H1 (cell line): ENCODE measurements at regions not wholly inside any gene's neighbourhood (a gene's known extent, or its start where the extent isn't known, plus 50 kb on each side); places are given as distances from the start of the nearest gene placed in this dataset.
A peak's percentile ranks its signal among the peaks of the same experiment; 100 is the strongest.

Experiments used
- CTCF ChIA-PET: fragments of 300-600 bp; sonication (Branson Sonifier 250); formaldehyde crosslinking; loops from one replicate; lab custom pipeline; 2021; ENCODE audit not compliant: partially characterized antibody; lab: Charles Lee
- POLR2A ChIA-PET: fragments of 300-600 bp; sonication (Branson Sonifier 250); formaldehyde crosslinking; loops from one replicate; lab custom pipeline; 2021; ENCODE audit warnings: inconsistent platforms; ENCODE audit not compliant: partially characterized antibody; lab: Charles Lee
- DNase-seq, 2 experiments: peaks; one replicate each; pipeline versions ENCODE4 v3.0.0 to v3.0.0-alpha.2; 2010 to 2022; ENCODE audit warnings: low spot score in 2 of 2, low read depth in 1 of 2, mixed read lengths in 1 of 2
- FAIRE-seq: peaks from 2 replicates; lab custom pipeline; 2011; peaks lifted over from hg19 to GRCh38; lab: Jason Lieb, UNC
- H2AFZ ChIP-seq: 2 replicates; pipeline ENCODE4 v1.8.1; 2012; ENCODE audit warnings: low read length, inconsistent platforms
- H2AK5ac ChIP-seq: 2 replicates; pipeline ENCODE4 v1.6.1; 2013; ENCODE audit warnings: low read depth, low read length
- H2BK120ac ChIP-seq: replicated peaks from 2 replicates; pipeline ENCODE3; 2013; ENCODE audit warnings: low read depth, low read length, inconsistent platforms
- H2BK12ac ChIP-seq: 2 replicates; pipeline ENCODE4 v1.6.1; 2013; ENCODE audit warnings: low read depth, low read length
- H2BK15ac ChIP-seq: 2 replicates; pipeline ENCODE4 v1.6.1; 2013; ENCODE audit warnings: low read length
- H2BK20ac ChIP-seq: 2 replicates; pipeline ENCODE4 v1.6.1; 2013; ENCODE audit warnings: low read length
- H2BK5ac ChIP-seq: 2 replicates; pipeline ENCODE4 v1.6.1; 2013; ENCODE audit warnings: low read depth, low read length
- H3K14ac ChIP-seq: 2 replicates; pipeline ENCODE4 v1.6.1; 2013; ENCODE audit warnings: inconsistent platforms; ENCODE audit not compliant: insufficient read length
- H3K18ac ChIP-seq: 2 replicates; pipeline ENCODE4 v1.6.1; 2013; ENCODE audit warnings: low read length; ENCODE audit errors: extremely low read depth
- H3K23ac ChIP-seq: 2 replicates; pipeline ENCODE4 v1.6.1; 2013; ENCODE audit warnings: inconsistent platforms; ENCODE audit not compliant: insufficient read length
- H3K23me2 ChIP-seq: 2 replicates; pipeline ENCODE4 v1.6.1; 2013; ENCODE audit warnings: low read depth, low read length
- H3K27ac ChIP-seq: 2 replicates; pipeline ENCODE4 v1.6.1; 2011; ENCODE audit warnings: low read depth, low read length, inconsistent platforms
- H3K27me3 ChIP-seq, 4 experiments: replicated peaks in 1 of 4; 1 replicate in 1 of 4; 2 replicates in 3 of 4; pipeline versions ENCODE4 v1.6.1 to v1.8.1; 2011 to 2013; ENCODE audit warnings: low read length in 3 of 4, mild to moderate bottlenecking in 3 of 4, inconsistent platforms in 2 of 4, mixed read lengths in 2 of 4, moderate library complexity in 1 of 4; ENCODE audit not compliant: control insufficient read depth in 3 of 4, insufficient read depth in 3 of 4; ENCODE audit errors: extremely low read depth in 1 of 4
- H3K36me3 ChIP-seq, 4 experiments: 2 replicates each; pipeline versions ENCODE4 v1.6.1 to v1.8.1; 2011 to 2013; ENCODE audit warnings: mild to moderate bottlenecking in 4 of 4, low read length in 3 of 4, moderate library complexity in 2 of 4, control low read depth in 1 of 4, inconsistent platforms in 1 of 4; ENCODE audit not compliant: insufficient read depth in 4 of 4, control insufficient read depth in 2 of 4
- H3K4ac ChIP-seq: replicated peaks from 2 replicates; pipeline ENCODE3; 2013; ENCODE audit warnings: low read length, low read depth, mixed read lengths, inconsistent platforms; ENCODE audit not compliant: insufficient read length
- H3K4me1 ChIP-seq, 4 experiments: replicated peaks in 1 of 4; 1 replicate in 1 of 4; 2 replicates in 3 of 4; pipeline versions ENCODE4 v1.6.1 to v1.8.1; 2011 to 2013; ENCODE audit warnings: low read length in 3 of 4, inconsistent platforms in 2 of 4, mixed read lengths in 1 of 4; ENCODE audit not compliant: insufficient read depth in 4 of 4, control insufficient read depth in 3 of 4
- H3K4me2 ChIP-seq, 2 experiments: 2 replicates each; pipeline versions ENCODE4 v1.6.1 to v1.8.1; 2011 to 2013; ENCODE audit warnings: low read depth in 2 of 2, low read length in 2 of 2, control low read depth in 1 of 2, inconsistent platforms in 1 of 2, mild to moderate bottlenecking in 1 of 2; ENCODE audit not compliant: insufficient read depth in 1 of 2
- H3K4me3 ChIP-seq, 4 experiments: fragments of 200-600, 300-600 bp in 1 of 4; sonication (generic), shearing (Covaris generic), sonication (Bioruptor Twin) in 1 of 4; 2 replicates each; pipeline versions ENCODE4 v1.5.1 to v1.8.1; 2011 to 2016; ENCODE audit warnings: low read length in 4 of 4, low read depth in 3 of 4, control low read depth in 2 of 4, inconsistent platforms in 2 of 4, mild to moderate bottlenecking in 2 of 4, mixed read lengths in 1 of 4, moderate library complexity in 1 of 4; ENCODE audit not compliant: insufficient read depth in 2 of 4; ENCODE audit errors: extremely low read depth in 1 of 4
- H3K56ac ChIP-seq: replicated peaks from 2 replicates; pipeline ENCODE3; 2013; ENCODE audit warnings: low read depth, mild to moderate bottlenecking, mixed read lengths, low read length, inconsistent platforms; ENCODE audit not compliant: insufficient read length
- H3K79me1 ChIP-seq: 2 replicates; pipeline ENCODE4 v1.6.1; 2013; ENCODE audit warnings: low read depth, low read length, control low read depth
- H3K79me2 ChIP-seq, 2 experiments: 2 replicates each; pipeline versions ENCODE4 v1.6.1 to v1.8.1; 2012 to 2013; ENCODE audit warnings: low read length in 2 of 2, mild to moderate bottlenecking in 2 of 2, inconsistent platforms in 1 of 2; ENCODE audit not compliant: insufficient read depth in 2 of 2, control insufficient read depth in 1 of 2
- H3K9ac ChIP-seq, 4 experiments: replicated peaks in 1 of 4; 1 replicate in 1 of 4; 2 replicates in 3 of 4; pipeline versions ENCODE4 v1.6.1 to v1.8.1; 2011 to 2013; ENCODE audit warnings: low read depth in 3 of 4, low read length in 3 of 4, control low read depth in 2 of 4, mild to moderate bottlenecking in 2 of 4, moderate library complexity in 2 of 4, inconsistent platforms in 1 of 4; ENCODE audit errors: extremely low read depth in 1 of 4
- H3K9me3 ChIP-seq, 2 experiments: 2 replicates each; pipeline versions ENCODE4 v1.6.1 to v1.8.1; 2012 to 2013; ENCODE audit warnings: mild to moderate bottlenecking in 2 of 2, moderate library complexity in 2 of 2, control low read depth in 1 of 2, inconsistent platforms in 1 of 2, low read depth in 1 of 2, low read length in 1 of 2, mixed read lengths in 1 of 2; ENCODE audit not compliant: insufficient read depth in 2 of 2
- H4K20me1 ChIP-seq, 2 experiments: replicated peaks in 1 of 2; 2 replicates each; pipeline versions ENCODE3 to v1.8.1; 2011 to 2013; ENCODE audit warnings: inconsistent platforms in 2 of 2, low read length in 2 of 2, mild to moderate bottlenecking in 1 of 2; ENCODE audit not compliant: insufficient read depth in 2 of 2, control insufficient read depth in 1 of 2
- H4K5ac ChIP-seq: 2 replicates; pipeline ENCODE4 v1.6.1; 2013; ENCODE audit warnings: low read length, low read depth, mixed read lengths, inconsistent platforms; ENCODE audit not compliant: insufficient read length
- H4K8ac ChIP-seq: 2 replicates; pipeline ENCODE4 v1.8.0; 2013; ENCODE audit warnings: mild to moderate bottlenecking, moderate library complexity, low read length, inconsistent platforms; ENCODE audit not compliant: insufficient read depth; ENCODE audit errors: extremely low read depth
- H4K91ac ChIP-seq: replicated peaks from 2 replicates; pipeline ENCODE3; 2013; ENCODE audit warnings: low read length, mixed read lengths, inconsistent platforms; ENCODE audit not compliant: insufficient read length
- JUND ChIP-seq: IDR thresholded peaks from 2 replicates; pipeline ENCODE4 v1.6.1; 2011; ENCODE audit warnings: mild to moderate bottlenecking, improper control_type of control experiment, low read length
- KDM1A ChIP-seq: fragments of 200-600, 300-600 bp; sonication (generic); IDR thresholded peaks from 2 replicates; pipeline ENCODE4 v1.7.1; 2016; ENCODE audit warnings: mild to moderate bottlenecking, low read length, borderline replicate concordance
- NRF1 ChIP-seq: IDR thresholded peaks from 2 replicates; pipeline ENCODE4 v1.6.1; 2011; ENCODE audit warnings: mild to moderate bottlenecking, low read depth, low read length, improper control_type of control experiment
- RAD21 ChIP-seq, 2 experiments: IDR thresholded peaks in 1 of 2; conservative IDR thresholded peaks in 1 of 2; 2 replicates each; pipeline ENCODE4 v1.6.1; 2011; ENCODE audit warnings: low read depth in 2 of 2, low read length in 2 of 2, improper control_type of control experiment in 1 of 2, inconsistent platforms in 1 of 2, mild to moderate bottlenecking in 1 of 2, moderate library complexity in 1 of 2
- RFX5 ChIP-seq: IDR thresholded peaks from 2 replicates; pipeline ENCODE4 v1.6.1; 2011; ENCODE audit warnings: low read depth, low read length, improper control_type of control experiment, borderline replicate concordance
- SAP30 ChIP-seq: fragments of 300-600 bp; sonication (generic); IDR thresholded peaks from 2 replicates; pipeline ENCODE4 v1.7.1; 2012; ENCODE audit warnings: low read length, moderate library complexity, mild to moderate bottlenecking, inconsistent platforms; ENCODE audit not compliant: insufficient read depth, insufficient replicate concordance
- SIN3A ChIP-seq, 2 experiments: IDR thresholded peaks in 1 of 2; conservative IDR thresholded peaks in 1 of 2; 2 replicates each; pipeline ENCODE4 v1.6.1; 2011 to 2012; ENCODE audit warnings: low read length in 2 of 2, improper control_type of control experiment in 1 of 2, low read depth in 1 of 2, mild to moderate bottlenecking in 1 of 2
- SIX5 ChIP-seq: IDR thresholded peaks from 2 replicates; pipeline ENCODE4 v1.6.1; 2011; ENCODE audit warnings: mild to moderate bottlenecking, low read depth, low read length
- SP4 ChIP-seq: IDR thresholded peaks from 2 replicates; pipeline ENCODE4 v1.6.1; 2012; ENCODE audit warnings: low read length, inconsistent platforms
- SUZ12 ChIP-seq: fragments of 200-600 bp; sonication (generic); IDR thresholded peaks from 2 replicates; pipeline ENCODE4 v1.6.1; 2012; ENCODE audit warnings: mild to moderate bottlenecking, inconsistent platforms, low read length, moderate library complexity, mixed read lengths
- WGBS, 2 experiments: shearing (Covaris generic) in 1 of 2; methylation state at CpG; one replicate each; pipeline versions ENCODE4 v1.1.6 to v1.1.7; 2013 to 2015; ENCODE audit warnings: low lambda C conversion rate in 2 of 2, mixed read lengths in 2 of 2, inconsistent platforms in 1 of 2, low coverage in 1 of 2, missing lambda C conversion rate in 1 of 2; ENCODE audit not compliant: insufficient replicate concordance in 2 of 2, insufficient coverage in 1 of 2, insufficient read length in 1 of 2; ENCODE audit errors: extremely low coverage in 1 of 2, missing lambda C conversion rate in 1 of 2; 5-methylcytosine and 5-hydroxymethylcytosine counted together
- TF ChIP-seq, protein P1 (sequence below), 3 experiments: IDR thresholded peaks; 1 replicate in 2 of 3; 2 replicates in 1 of 3; pipeline versions ENCODE4 v1.5.1 to v1.6.1; 2011; ENCODE audit warnings: low read length in 3 of 3, mild to moderate bottlenecking in 3 of 3, inconsistent platforms in 2 of 3, low read depth in 1 of 3, moderate library complexity in 1 of 3; ENCODE audit not compliant: insufficient read depth in 1 of 3; ENCODE audit errors: control extremely low read depth in 1 of 3

- H3K4ac ChIP-seq: no peak overlapping the region
- no peak overlapping the region for H3K4me2 ChIP-seq
- POLR2A ChIA-PET: no interaction called here
- no peak overlapping the region for H3K14ac ChIP-seq
- no peak overlapping the region for H3K9ac ChIP-seq
- H3K27me3 ChIP-seq: no peaks in the 10 kb centered on the region
- no peak overlapping the region for H3K56ac ChIP-seq
- no peak overlapping the region for H2AFZ ChIP-seq
- no peak overlapping the region for H2BK120ac ChIP-seq
- no peaks in the 10 kb centered on the region for H3K79me1 ChIP-seq
- H4K20me1 ChIP-seq: no peaks in the 10 kb centered on the region
- DNase-seq (peak in 1 of 2 experiments; percentile 52), FAIRE-seq (peak; percentile 50)
- H3K4me1 ChIP-seq: peaks cover 0 to 3% (median 0%) of the 10 kb centered on the region in 4 experiments; a peak in 2 of 7 replicates
- CTCF ChIA-PET: interaction anchor here (0.5 to 4.8 kb wide), 29 partner anchors 9 to 732 kb away, joined by 3 to 31 read pairs (median 4); no protein-coding TSS in a partner anchor
- no peak overlapping the region for H3K23ac ChIP-seq
- H3K9me3 ChIP-seq: no peaks in the 10 kb centered on the region
- H3K23me2 ChIP-seq: no peaks in the 10 kb centered on the region
- H4K5ac ChIP-seq: no peak overlapping the region
- no peaks in the 10 kb centered on the region for H3K36me3 ChIP-seq
- no peak overlapping the region for H3K4me3 ChIP-seq
- H3K27ac ChIP-seq: no peak overlapping the region
- no peak overlapping the region for H2BK12ac ChIP-seq
- no peaks in the 10 kb centered on the region for H3K79me2 ChIP-seq
- no peak overlapping the region for H4K8ac ChIP-seq
- WGBS, 2 experiments: 79% methylated on average over 2 of the region's 2 CpGs; no CpG with 5 or more reads in 1 of the 2 experiments
- no peak overlapping the region for H2BK5ac ChIP-seq
- no peak overlapping the region for H2BK15ac ChIP-seq
- no peak overlapping the region for H2AK5ac ChIP-seq
- H2BK20ac ChIP-seq: no peak overlapping the region
- H3K18ac ChIP-seq: no peak overlapping the region
- H4K91ac ChIP-seq: no peak overlapping the region
- TF ChIP-seq NRF1 (no peak), SIN3A (conservative IDR thresholded peaks at IDR 0.05 in 1 of 2, IDR thresholded peaks at IDR 0.05 in 1 of 2; ENCODE audit: low read depth in 1 of 2, low read length in 2 of 2) (no peak), RFX5 (no peak), RAD21 (IDR thresholded peaks at IDR 0.05 in 1 of 2, conservative IDR thresholded peaks at IDR 0.05 in 1 of 2; ENCODE audit: low read depth in 2 of 2, low read length in 2 of 2) (peak; percentile 20 to 42; a peak in 3 of 4 replicates), SP4 (no peak), SAP30 (no peak), JUND (no peak), KDM1A (no peak), SUZ12 (no peak), SIX5 (no peak)
- TF ChIP-seq, protein P1, sequence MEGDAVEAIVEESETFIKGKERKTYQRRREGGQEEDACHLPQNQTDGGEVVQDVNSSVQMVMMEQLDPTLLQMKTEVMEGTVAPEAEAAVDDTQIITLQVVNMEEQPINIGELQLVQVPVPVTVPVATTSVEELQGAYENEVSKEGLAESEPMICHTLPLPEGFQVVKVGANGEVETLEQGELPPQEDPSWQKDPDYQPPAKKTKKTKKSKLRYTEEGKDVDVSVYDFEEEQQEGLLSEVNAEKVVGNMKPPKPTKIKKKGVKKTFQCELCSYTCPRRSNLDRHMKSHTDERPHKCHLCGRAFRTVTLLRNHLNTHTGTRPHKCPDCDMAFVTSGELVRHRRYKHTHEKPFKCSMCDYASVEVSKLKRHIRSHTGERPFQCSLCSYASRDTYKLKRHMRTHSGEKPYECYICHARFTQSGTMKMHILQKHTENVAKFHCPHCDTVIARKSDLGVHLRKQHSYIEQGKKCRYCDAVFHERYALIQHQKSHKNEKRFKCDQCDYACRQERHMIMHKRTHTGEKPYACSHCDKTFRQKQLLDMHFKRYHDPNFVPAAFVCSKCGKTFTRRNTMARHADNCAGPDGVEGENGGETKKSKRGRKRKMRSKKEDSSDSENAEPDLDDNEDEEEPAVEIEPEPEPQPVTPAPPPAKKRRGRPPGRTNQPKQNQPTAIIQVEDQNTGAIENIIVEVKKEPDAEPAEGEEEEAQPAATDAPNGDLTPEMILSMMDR (IDR thresholded peaks at IDR 0.05; ENCODE audit: control extremely low read depth in 1 of 3, insufficient read depth in 1 of 3, low read depth in 1 of 3, low read length in 3 of 3): peak in 2 of 3 experiments; percentile 35 to 60; a peak in 3 of 4 replicates
Measured at GRCh38 chr5:41636605-41637004, 126.2 kb upstream of the PLCXD3 start.
